PFSK-1 (cell line): ENCODE measurements at regions not wholly inside any gene's neighbourhood (a gene's known extent, or its start where the extent isn't known, plus 50 kb on each side); places are given as distances from the start of the nearest gene placed in this dataset.

Source experiments
- FOXP2 ChIP-seq: optimal IDR thresholded peaks from 2 replicates; pipeline ENCODE3; 2011; ENCODE audit warnings: borderline replicate concordance, control low read depth, inconsistent platforms; ENCODE audit not compliant: insufficient read depth; ENCODE audit errors: extremely low read length, extremely low read depth
- POLR2AphosphoS5 ChIP-seq: IDR thresholded peaks from 2 replicates; pipeline ENCODE4 v1.6.1; 2012; ENCODE audit warnings: low read depth, mild to moderate bottlenecking, control low read depth, low read length, moderate library complexity
- SIN3A ChIP-seq: IDR thresholded peaks from 2 replicates; pipeline ENCODE4 v1.6.1; 2012; ENCODE audit warnings: mild to moderate bottlenecking, low read length, moderate library complexity, borderline replicate concordance; ENCODE audit not compliant: insufficient read depth
- TAF1 ChIP-seq: IDR thresholded peaks from 2 replicates; pipeline ENCODE4 v1.6.1; 2012; ENCODE audit warnings: low read length, control low read depth, borderline replicate concordance; ENCODE audit not compliant: insufficient read depth
- TF ChIP-seq, protein P1 (sequence below), 2 experiments: IDR thresholded peaks; 2 replicates each; pipeline versions ENCODE4 v1.6.1 to v1.8.0; 2011 to 2012; ENCODE audit warnings: low read depth in 2 of 2, low read length in 2 of 2, control low read depth in 1 of 2, inconsistent platforms in 1 of 2, mild to moderate bottlenecking in 1 of 2, moderate library complexity in 1 of 2; ENCODE audit not compliant: insufficient read depth in 1 of 2

DNA sequence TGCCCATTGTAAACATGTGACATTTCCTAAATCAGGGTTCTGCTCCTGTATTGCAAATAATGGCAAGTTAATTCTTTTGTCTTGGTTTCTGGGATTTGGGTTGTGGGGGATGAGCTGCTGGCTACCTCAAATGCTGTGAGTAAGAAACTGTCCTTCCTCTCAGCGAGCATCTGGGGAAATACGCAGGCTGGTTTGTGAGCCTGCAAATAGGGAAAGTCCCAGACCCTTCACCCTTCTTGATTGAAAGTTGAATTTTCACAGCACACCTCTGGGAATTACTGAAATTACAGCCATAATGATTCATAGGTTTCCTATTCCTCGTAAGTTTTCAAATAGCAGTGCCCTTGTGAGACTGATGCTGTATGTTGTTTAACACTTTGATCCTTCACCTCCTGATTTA lies 138.1 kb downstream of the TBXT start:
- no peak for TF ChIP-seq TAF1
- no peak for TF ChIP-seq POLR2AphosphoS5
- no peak for TF ChIP-seq SIN3A
- TF ChIP-seq, protein P1, sequence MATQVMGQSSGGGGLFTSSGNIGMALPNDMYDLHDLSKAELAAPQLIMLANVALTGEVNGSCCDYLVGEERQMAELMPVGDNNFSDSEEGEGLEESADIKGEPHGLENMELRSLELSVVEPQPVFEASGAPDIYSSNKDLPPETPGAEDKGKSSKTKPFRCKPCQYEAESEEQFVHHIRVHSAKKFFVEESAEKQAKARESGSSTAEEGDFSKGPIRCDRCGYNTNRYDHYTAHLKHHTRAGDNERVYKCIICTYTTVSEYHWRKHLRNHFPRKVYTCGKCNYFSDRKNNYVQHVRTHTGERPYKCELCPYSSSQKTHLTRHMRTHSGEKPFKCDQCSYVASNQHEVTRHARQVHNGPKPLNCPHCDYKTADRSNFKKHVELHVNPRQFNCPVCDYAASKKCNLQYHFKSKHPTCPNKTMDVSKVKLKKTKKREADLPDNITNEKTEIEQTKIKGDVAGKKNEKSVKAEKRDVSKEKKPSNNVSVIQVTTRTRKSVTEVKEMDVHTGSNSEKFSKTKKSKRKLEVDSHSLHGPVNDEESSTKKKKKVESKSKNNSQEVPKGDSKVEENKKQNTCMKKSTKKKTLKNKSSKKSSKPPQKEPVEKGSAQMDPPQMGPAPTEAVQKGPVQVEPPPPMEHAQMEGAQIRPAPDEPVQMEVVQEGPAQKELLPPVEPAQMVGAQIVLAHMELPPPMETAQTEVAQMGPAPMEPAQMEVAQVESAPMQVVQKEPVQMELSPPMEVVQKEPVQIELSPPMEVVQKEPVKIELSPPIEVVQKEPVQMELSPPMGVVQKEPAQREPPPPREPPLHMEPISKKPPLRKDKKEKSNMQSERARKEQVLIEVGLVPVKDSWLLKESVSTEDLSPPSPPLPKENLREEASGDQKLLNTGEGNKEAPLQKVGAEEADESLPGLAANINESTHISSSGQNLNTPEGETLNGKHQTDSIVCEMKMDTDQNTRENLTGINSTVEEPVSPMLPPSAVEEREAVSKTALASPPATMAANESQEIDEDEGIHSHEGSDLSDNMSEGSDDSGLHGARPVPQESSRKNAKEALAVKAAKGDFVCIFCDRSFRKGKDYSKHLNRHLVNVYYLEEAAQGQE (IDR thresholded peaks at IDR 0.05; ENCODE audit: insufficient read depth in 1 of 2, low read depth in 2 of 2, low read length in 2 of 2) = no peak
- no peak for TF ChIP-seq FOXP2

DNA sequence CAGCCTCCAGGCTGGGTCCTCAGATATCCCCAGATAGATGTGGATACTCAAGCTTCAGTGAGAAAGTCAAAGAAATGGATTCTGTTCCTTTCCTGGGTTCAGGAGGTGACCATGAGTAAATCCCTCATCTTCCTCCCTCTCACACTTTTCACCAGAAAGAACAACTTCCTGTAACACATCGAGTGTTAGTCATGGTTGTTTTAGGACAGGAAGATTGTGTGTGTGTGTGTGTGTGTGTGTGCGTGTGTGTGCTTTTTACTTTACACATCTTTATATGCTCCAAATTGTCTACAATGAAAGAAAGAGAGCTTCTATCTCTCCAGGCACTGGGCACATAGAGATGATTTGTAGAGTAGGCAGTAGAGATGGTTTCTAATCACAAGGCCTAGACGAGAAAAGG lies 139.9 kb downstream of the TBXT start:
- no peak for TF ChIP-seq FOXP2
- TF ChIP-seq TAF1 = peak; percentile 38; the same call in 1 of the 2 replicates

DNA sequence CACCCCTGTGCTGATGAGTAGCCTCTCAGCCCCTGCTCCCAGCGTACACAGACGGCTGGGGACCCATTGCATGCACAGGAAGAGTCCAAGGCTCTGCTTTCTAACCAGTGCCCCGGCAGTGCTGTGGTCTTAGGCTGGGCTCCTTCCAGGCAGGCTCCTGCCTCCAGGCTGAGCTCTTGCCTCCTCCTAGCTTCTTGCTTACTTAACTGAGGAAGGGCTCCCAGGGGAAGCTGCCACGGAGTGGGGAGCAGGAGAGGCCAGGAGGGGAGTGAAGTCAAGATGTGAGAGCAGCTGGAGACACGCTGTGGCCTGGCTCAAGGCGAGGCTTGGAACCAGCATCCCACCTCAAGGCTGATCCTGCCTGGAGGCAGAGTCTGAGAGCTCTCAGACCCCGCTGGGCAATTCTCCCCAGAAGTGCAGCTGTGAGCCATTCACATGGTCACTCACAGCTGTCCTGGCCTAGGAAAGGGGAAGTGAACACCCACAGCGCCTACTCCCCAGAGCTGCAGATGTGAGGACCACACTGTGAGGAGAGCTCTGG lies 141.0 kb downstream of the TBXT start:
- TF ChIP-seq POLR2AphosphoS5 = peak; percentile 77
- TF ChIP-seq, protein P1 (IDR thresholded peaks at IDR 0.05; ENCODE audit: insufficient read depth in 1 of 2, low read depth in 2 of 2, low read length in 2 of 2) = no peak
- TF ChIP-seq SIN3A = no peak
- 0 out of 2 replicates have a peak, but pooled peaks have one; percentile 38 for TF ChIP-seq TAF1
- peak; percentile 64 for TF ChIP-seq FOXP2

DNA sequence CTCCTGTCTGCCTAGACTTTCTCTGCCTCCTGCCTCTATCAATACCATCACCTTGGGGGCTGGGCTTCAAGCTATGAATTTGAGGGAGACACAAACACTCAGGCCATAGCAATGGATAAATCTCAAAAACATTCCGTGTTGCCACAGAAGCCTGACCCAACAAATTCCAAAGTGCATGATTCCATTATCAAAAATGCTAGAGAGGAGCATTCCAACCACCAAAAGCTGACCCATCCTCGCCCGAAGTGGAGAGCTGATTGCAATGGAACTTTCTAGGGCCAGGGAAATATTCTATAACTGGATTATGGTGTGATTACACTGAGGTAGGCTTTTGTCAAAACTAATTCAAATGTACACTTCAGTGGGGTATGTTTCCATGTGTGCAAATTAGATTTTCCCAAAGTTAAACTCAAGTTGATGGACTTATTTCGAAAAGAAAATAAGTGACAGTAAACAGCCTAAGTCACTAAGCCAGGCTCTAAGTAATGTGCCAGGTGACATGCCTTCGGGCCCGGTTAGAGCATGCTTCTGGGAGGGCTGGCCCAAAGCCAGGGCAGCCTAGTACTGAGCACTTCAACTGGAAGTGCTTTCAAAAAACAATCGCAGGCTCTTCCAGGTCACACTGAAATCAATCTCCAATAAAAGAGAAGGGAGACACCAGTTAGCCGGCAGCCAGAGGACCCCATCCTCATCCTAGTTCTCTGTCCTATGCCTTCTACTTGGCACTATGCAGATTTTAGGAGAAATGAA lies 142.3 kb downstream of the TBXT start:
- TF ChIP-seq FOXP2 (no peak), POLR2AphosphoS5 (no peak), SIN3A (no peak), TAF1 (no peak)
- TF ChIP-seq, protein P1 (IDR thresholded peaks at IDR 0.05; ENCODE audit: insufficient read depth in 1 of 2, low read depth in 2 of 2, low read length in 2 of 2) = no peak

DNA sequence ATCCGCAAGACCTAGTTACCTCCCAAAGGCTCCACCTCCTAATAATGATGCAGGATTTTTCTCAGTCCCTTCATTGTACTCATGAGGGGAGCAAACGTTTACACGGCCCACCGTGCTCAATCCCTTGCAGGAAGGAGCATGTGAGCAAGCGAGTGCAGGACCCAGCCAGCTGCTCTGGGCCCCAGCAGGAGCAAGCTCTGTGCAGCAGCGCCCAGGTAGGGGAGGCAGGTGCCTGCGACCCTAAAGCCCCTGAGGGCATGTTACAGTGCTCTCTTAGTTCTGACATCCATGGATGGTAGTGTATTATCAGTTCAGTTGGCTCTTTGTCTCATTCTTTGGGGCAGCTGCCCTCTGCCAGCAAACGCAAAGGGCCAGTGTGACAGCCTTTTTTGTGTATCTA lies 143.4 kb downstream of the TBXT start:
- TF ChIP-seq SIN3A (no peak), POLR2AphosphoS5 (no peak), TAF1 (no peak), FOXP2 (no peak)
- TF ChIP-seq, protein P1 (IDR thresholded peaks at IDR 0.05; ENCODE audit: insufficient read depth in 1 of 2, low read depth in 2 of 2, low read length in 2 of 2) = no peak
